ENCODE measurements at regions not wholly inside any gene's neighbourhood (a gene's known extent, or its start where the extent isn't known, plus 50 kb on each side); places are given as distances from the start of the nearest gene placed in this dataset.

DNA sequence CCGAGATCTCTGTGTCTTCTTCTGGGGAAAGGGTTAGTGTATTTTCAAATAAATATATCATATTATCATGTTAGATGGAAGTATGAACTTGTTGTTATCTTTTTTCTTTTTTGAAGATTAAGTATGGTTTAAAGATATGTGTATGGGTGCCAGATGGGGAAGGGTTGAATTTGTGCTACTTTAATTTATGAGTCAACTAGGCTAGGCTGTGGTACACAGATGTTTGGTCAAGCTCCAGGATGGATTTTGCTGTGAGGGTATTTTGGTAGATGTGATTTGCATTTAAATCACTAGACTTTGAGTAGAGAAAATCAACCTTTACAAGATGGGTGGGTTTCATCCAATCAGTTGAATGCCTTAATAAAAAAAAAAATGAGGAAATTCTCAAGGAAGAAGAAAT lies 886.6 kb upstream of the ADGRB3 start:
- Mint-ChIP-seq H3K27ac (no peak overlapping the region), H3K27me3 (ENCODE audit: low read depth, poor library complexity) (no peaks in the 10 kb centered on the region), H3K9me3 (no peaks in the 10 kb centered on the region), H3K36me3 (ENCODE audit: low read depth) (no peaks in the 10 kb centered on the region), H3K4me1 (no peaks in the 10 kb centered on the region), H3K4me3 (no peak overlapping the region)
- no peak for DNase-seq
- TF ChIP-seq, protein P1, sequence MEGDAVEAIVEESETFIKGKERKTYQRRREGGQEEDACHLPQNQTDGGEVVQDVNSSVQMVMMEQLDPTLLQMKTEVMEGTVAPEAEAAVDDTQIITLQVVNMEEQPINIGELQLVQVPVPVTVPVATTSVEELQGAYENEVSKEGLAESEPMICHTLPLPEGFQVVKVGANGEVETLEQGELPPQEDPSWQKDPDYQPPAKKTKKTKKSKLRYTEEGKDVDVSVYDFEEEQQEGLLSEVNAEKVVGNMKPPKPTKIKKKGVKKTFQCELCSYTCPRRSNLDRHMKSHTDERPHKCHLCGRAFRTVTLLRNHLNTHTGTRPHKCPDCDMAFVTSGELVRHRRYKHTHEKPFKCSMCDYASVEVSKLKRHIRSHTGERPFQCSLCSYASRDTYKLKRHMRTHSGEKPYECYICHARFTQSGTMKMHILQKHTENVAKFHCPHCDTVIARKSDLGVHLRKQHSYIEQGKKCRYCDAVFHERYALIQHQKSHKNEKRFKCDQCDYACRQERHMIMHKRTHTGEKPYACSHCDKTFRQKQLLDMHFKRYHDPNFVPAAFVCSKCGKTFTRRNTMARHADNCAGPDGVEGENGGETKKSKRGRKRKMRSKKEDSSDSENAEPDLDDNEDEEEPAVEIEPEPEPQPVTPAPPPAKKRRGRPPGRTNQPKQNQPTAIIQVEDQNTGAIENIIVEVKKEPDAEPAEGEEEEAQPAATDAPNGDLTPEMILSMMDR (IDR thresholded peaks at IDR 0.05), result no peak

- H3K27ac Mint-ChIP-seq, result no peak overlapping the region
These were observed 898.3 kb upstream of the ADGRB3 start for GRCh38 chr6:67736816-67737215.

GRCh38 chr6:67736161-67736560 lies 898.9 kb upstream of the ADGRB3 start:
- no peak overlapping the region for H3K4me3 Mint-ChIP-seq
- H3K27me3 Mint-ChIP-seq (ENCODE audit: low read depth, poor library complexity), result no peaks in the 10 kb centered on the region
- no peak for DNase-seq
- TF ChIP-seq, protein P1 (IDR thresholded peaks at IDR 0.05), result no peak
- H3K4me1 Mint-ChIP-seq, result no peaks in the 10 kb centered on the region
- H3K36me3 Mint-ChIP-seq (ENCODE audit: low read depth), result no peaks in the 10 kb centered on the region
- peaks cover 13% of the 10 kb centered on the region for H3K9me3 Mint-ChIP-seq
- no peak overlapping the region for H3K27ac Mint-ChIP-seq

More at GRCh38 chr6:67736816-67737215, 898.3 kb upstream of the ADGRB3 start:
- H3K9me3 Mint-ChIP-seq, result peaks cover 6% of the 10 kb centered on the region
- no peak for DNase-seq
- H3K27me3 Mint-ChIP-seq (ENCODE audit: low read depth, poor library complexity), result no peaks in the 10 kb centered on the region
- TF ChIP-seq, protein P1 (IDR thresholded peaks at IDR 0.05), result no peak
- no peak overlapping the region for H3K4me3 Mint-ChIP-seq
- no peaks in the 10 kb centered on the region for H3K36me3 Mint-ChIP-seq (ENCODE audit: low read depth)
- H3K4me1 Mint-ChIP-seq, result no peaks in the 10 kb centered on the region

- Mint-ChIP-seq H3K4me1 (no peaks in the 10 kb centered on the region), H3K36me3 (ENCODE audit: low read depth) (no peaks in the 10 kb centered on the region), H3K4me3 (no peak overlapping the region), H3K9me3 (peaks cover 15% of the 10 kb centered on the region), H3K27ac (no peak overlapping the region), H3K27me3 (ENCODE audit: low read depth, poor library complexity) (no peaks in the 10 kb centered on the region)
- no peak for DNase-seq
- TF ChIP-seq, protein P1 (IDR thresholded peaks at IDR 0.05), result no peak
These were observed 899.5 kb upstream of the ADGRB3 start for GRCh38 chr6:67735623-67736022.

GRCh38 chr6:67722861-67723261 lies 912.2 kb upstream of the ADGRB3 start:
- Mint-ChIP-seq H3K36me3 (ENCODE audit: low read depth) (no peaks in the 10 kb centered on the region), H3K4me1 (no peaks in the 10 kb centered on the region), H3K4me3 (no peak overlapping the region), H3K27ac (no peak overlapping the region), H3K27me3 (ENCODE audit: low read depth, poor library complexity) (no peaks in the 10 kb centered on the region), H3K9me3 (peaks cover 27% of the 10 kb centered on the region)
- no peak for DNase-seq
- TF ChIP-seq, protein P1 (IDR thresholded peaks at IDR 0.05), result no peak

GRCh38 chr6:67717281-67717680 lies 917.8 kb upstream of the ADGRB3 start:
- no peaks in the 10 kb centered on the region for H3K4me1 Mint-ChIP-seq
- H3K27ac Mint-ChIP-seq, result no peak overlapping the region
- TF ChIP-seq, protein P1 (IDR thresholded peaks at IDR 0.05), result no peak
- no peak overlapping the region for H3K4me3 Mint-ChIP-seq
- H3K27me3 Mint-ChIP-seq (ENCODE audit: low read depth, poor library complexity), result no peaks in the 10 kb centered on the region
- peaks cover under 1% of the 10 kb centered on the region for H3K9me3 Mint-ChIP-seq
- no peaks in the 10 kb centered on the region for H3K36me3 Mint-ChIP-seq (ENCODE audit: low read depth)
- no peak for DNase-seq
